ENCODE measurements at regions not wholly inside any gene's neighbourhood (a gene's known extent, or its start where the extent isn't known, plus 50 kb on each side); places are given as distances from the start of the nearest gene placed in this dataset.

GRCh38 chr7:86155623-86156022 lies 488.1 kb upstream of the GRM3 start:
- H3K4me1 Mint-ChIP-seq (ENCODE audit: insufficient read depth, unreplicated experiment) = no peaks in the 10 kb centered on the region
- intact Hi-C loops (cut with micrococcal nuclease) = no loop called here
- no peak overlapping the region for H3K27ac Mint-ChIP-seq (ENCODE audit: low read depth, unreplicated experiment)
- no peak for TF ChIP-seq CTCF (IDR thresholded peaks at IDR 0.05; ENCODE audit: unreplicated experiment)
- no peaks in the 10 kb centered on the region for H3K9me3 Mint-ChIP-seq (ENCODE audit: unreplicated experiment)
- no peaks in the 10 kb centered on the region for H3K36me3 Mint-ChIP-seq (ENCODE audit: insufficient read depth, unreplicated experiment)
- ChIA-PET CTCF (no interaction called here), POLR2A (no interaction called here)
- no peaks in the 10 kb centered on the region for H3K27me3 Mint-ChIP-seq (ENCODE audit: insufficient read depth, unreplicated experiment)
- no TSS peak for BruUV-seq (replicated peaks)
- no peak overlapping the region for H3K4me3 Mint-ChIP-seq (ENCODE audit: unreplicated experiment)
- DNase-seq (ENCODE audit: unreplicated experiment) = no peak

GRCh38 chr7:86152926-86153325 lies 490.8 kb upstream of the GRM3 start:
- no peaks in the 10 kb centered on the region for H3K9me3 Mint-ChIP-seq (ENCODE audit: unreplicated experiment)
- no peaks in the 10 kb centered on the region for H3K36me3 Mint-ChIP-seq (ENCODE audit: insufficient read depth, unreplicated experiment)
- TF ChIP-seq CTCF (IDR thresholded peaks at IDR 0.05; ENCODE audit: unreplicated experiment) = no peak
- H3K4me1 Mint-ChIP-seq (ENCODE audit: insufficient read depth, unreplicated experiment) = no peaks in the 10 kb centered on the region
- no peak overlapping the region for H3K4me3 Mint-ChIP-seq (ENCODE audit: unreplicated experiment)
- DNase-seq (ENCODE audit: unreplicated experiment) = no peak
- no peak overlapping the region for H3K27ac Mint-ChIP-seq (ENCODE audit: low read depth, unreplicated experiment)
- H3K27me3 Mint-ChIP-seq (ENCODE audit: insufficient read depth, unreplicated experiment) = peaks cover 6% of the 10 kb centered on the region
- BruUV-seq (replicated peaks) = no TSS peak
- intact Hi-C loops (cut with micrococcal nuclease) = no loop called here
- ChIA-PET CTCF (interaction anchor here (0.7 kb wide), 1 partner anchor 14 kb away, joined by 3 read pairs; no protein-coding TSS in a partner anchor), POLR2A (no interaction called here)

DNA sequence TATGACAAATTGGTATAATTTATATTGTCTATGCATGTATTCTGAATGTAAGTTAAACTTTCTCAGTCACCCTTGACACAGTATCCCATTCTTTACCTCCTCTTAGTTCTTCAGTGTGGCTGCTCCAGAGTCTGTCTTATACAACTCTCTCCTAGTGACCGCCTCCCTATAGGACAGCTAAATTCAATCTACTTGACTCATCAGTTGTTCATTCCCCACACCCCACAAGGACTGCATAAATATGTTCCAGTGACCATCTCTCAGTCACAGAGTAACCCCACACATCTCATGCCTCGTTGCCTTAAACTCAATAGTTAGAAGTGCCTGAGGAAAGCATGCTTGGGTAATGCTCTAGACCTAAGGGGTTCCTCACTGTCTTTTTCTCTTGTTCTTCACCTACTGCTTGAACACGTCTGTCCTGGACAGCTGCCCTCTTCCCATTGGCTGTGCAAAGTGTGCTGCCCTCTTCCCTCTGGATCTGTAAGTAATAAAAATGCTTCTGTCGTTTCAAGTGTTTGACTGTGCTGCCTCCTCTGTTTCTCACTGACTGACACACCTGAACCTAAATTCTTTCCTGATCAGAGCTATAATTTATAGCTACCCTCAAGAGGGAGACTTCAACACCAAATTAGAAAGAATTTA lies 494.6 kb upstream of the GRM3 start:
- DNase-seq (ENCODE audit: unreplicated experiment) = peak; percentile 5
- ChIA-PET CTCF (no interaction called here), POLR2A (no interaction called here)
- TF ChIP-seq CTCF (IDR thresholded peaks at IDR 0.05; ENCODE audit: unreplicated experiment) = no peak
- Mint-ChIP-seq H3K36me3 (ENCODE audit: insufficient read depth, unreplicated experiment) (no peaks in the 10 kb centered on the region), H3K9me3 (ENCODE audit: unreplicated experiment) (no peaks in the 10 kb centered on the region), H3K4me1 (ENCODE audit: insufficient read depth, unreplicated experiment) (no peaks in the 10 kb centered on the region), H3K4me3 (ENCODE audit: unreplicated experiment) (no peak overlapping the region), H3K27ac (ENCODE audit: low read depth, unreplicated experiment) (no peak overlapping the region), H3K27me3 (ENCODE audit: insufficient read depth, unreplicated experiment) (peaks cover 36% of the 10 kb centered on the region)
- intact Hi-C loops (cut with micrococcal nuclease) = no loop called here
- no TSS peak for BruUV-seq (replicated peaks)

DNA sequence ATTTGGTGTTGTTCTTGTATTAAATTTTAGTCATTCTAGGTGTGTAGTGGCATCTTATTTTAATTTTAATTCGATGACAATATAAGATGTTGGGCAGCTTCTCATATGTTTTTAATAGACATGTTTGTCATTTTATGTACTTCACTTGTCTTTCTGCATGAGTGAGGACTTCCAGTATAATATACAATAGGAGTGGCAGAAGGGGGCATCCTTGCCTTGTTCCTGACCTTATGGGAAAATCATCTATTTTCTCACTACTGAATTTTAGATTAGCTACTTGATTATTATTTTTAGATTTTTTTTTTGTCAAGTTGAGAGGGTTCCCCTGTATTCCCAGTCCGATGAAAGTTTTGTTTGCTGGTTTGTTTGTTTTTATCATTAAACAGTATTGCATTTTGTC lies 495.2 kb upstream of the GRM3 start:
- POLR2A ChIA-PET = no interaction called here
- BruUV-seq (replicated peaks) = no TSS peak
- no peak for TF ChIP-seq CTCF (IDR thresholded peaks at IDR 0.05; ENCODE audit: unreplicated experiment)

More for the DNA sequence above, 495.2 kb upstream of the GRM3 start:
- CTCF ChIA-PET = no interaction called here
- no peaks in the 10 kb centered on the region for H3K9me3 Mint-ChIP-seq (ENCODE audit: unreplicated experiment)
- no peak overlapping the region for H3K4me3 Mint-ChIP-seq (ENCODE audit: unreplicated experiment)
- no peaks in the 10 kb centered on the region for H3K36me3 Mint-ChIP-seq (ENCODE audit: insufficient read depth, unreplicated experiment)
- H3K27ac Mint-ChIP-seq (ENCODE audit: low read depth, unreplicated experiment) = no peak overlapping the region
- H3K4me1 Mint-ChIP-seq (ENCODE audit: insufficient read depth, unreplicated experiment) = no peaks in the 10 kb centered on the region
- peaks cover 36% of the 10 kb centered on the region for H3K27me3 Mint-ChIP-seq (ENCODE audit: insufficient read depth, unreplicated experiment)
- intact Hi-C loops (cut with micrococcal nuclease) = no loop called here
- DNase-seq (ENCODE audit: unreplicated experiment) = no peak

All from MCF 10A (cell line).